Mesothelial cell of epicardium (in vitro differentiated cells): ENCODE measurements at regions not wholly inside any gene's neighbourhood (a gene's known extent, or its start where the extent isn't known, plus 50 kb on each side); places are given as distances from the start of the nearest gene placed in this dataset.

Source experiments
- DNase-seq, 2 experiments: peaks; one replicate each; pipeline ENCODE4 v3.0.0; 2021; ENCODE audit warnings: low spot score in 2 of 2; ENCODE audit not compliant: unreplicated experiment in 2 of 2
- H3K27ac Mint-ChIP-seq: 2 replicates; pipeline ENCODE4 v1.8.0; 2021; ENCODE audit warnings: mixed read lengths
- H3K27me3 Mint-ChIP-seq: 2 replicates; pipeline ENCODE4 v1.8.0; 2021; ENCODE audit warnings: low read depth, mixed read lengths
- H3K36me3 Mint-ChIP-seq: 2 replicates; pipeline ENCODE4 v1.8.0; 2021; ENCODE audit warnings: mixed read lengths
- H3K4me1 Mint-ChIP-seq: 2 replicates; pipeline ENCODE4 v1.8.0; 2021; ENCODE audit warnings: mixed read lengths
- H3K4me3 Mint-ChIP-seq: 2 replicates; pipeline ENCODE4 v1.8.0; 2021; ENCODE audit warnings: mild to moderate bottlenecking, moderate library complexity, mixed read lengths
- H3K9me3 Mint-ChIP-seq: 2 replicates; pipeline ENCODE4 v1.8.0; 2021; ENCODE audit warnings: mixed read lengths
- TF ChIP-seq, protein P1 (sequence below): fragments of 200-600 bp; sonication (generic); IDR thresholded peaks from one replicate; pipeline ENCODE4 v1.5.0; 2021; ENCODE audit warnings: antibody characterized with exemption; ENCODE audit not compliant: unreplicated experiment

GRCh38 chr15:93900476-93901400, 330.6 kb upstream of the MCTP2 start:
- Mint-ChIP-seq H3K9me3 (no peaks in the 10 kb centered on the region), H3K4me3 (no peak overlapping the region), H3K27me3 (peaks cover 9% of the 10 kb centered on the region), H3K36me3 (no peaks in the 10 kb centered on the region), H3K27ac (no peak overlapping the region), H3K4me1 (no peaks in the 10 kb centered on the region)
- no peak for DNase-seq
- TF ChIP-seq, protein P1, sequence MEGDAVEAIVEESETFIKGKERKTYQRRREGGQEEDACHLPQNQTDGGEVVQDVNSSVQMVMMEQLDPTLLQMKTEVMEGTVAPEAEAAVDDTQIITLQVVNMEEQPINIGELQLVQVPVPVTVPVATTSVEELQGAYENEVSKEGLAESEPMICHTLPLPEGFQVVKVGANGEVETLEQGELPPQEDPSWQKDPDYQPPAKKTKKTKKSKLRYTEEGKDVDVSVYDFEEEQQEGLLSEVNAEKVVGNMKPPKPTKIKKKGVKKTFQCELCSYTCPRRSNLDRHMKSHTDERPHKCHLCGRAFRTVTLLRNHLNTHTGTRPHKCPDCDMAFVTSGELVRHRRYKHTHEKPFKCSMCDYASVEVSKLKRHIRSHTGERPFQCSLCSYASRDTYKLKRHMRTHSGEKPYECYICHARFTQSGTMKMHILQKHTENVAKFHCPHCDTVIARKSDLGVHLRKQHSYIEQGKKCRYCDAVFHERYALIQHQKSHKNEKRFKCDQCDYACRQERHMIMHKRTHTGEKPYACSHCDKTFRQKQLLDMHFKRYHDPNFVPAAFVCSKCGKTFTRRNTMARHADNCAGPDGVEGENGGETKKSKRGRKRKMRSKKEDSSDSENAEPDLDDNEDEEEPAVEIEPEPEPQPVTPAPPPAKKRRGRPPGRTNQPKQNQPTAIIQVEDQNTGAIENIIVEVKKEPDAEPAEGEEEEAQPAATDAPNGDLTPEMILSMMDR, result no peak

- no peaks in the 10 kb centered on the region for H3K9me3 Mint-ChIP-seq
- H3K27me3 Mint-ChIP-seq, result peaks cover 9% of the 10 kb centered on the region
- no peak for DNase-seq
- no peaks in the 10 kb centered on the region for H3K4me1 Mint-ChIP-seq
- no peak overlapping the region for H3K4me3 Mint-ChIP-seq
- H3K27ac Mint-ChIP-seq, result no peak overlapping the region
- no peaks in the 10 kb centered on the region for H3K36me3 Mint-ChIP-seq
- TF ChIP-seq, protein P1, result no peak
Measured at GRCh38 chr15:93899817-93900216, 331.5 kb upstream of the MCTP2 start.

- Mint-ChIP-seq H3K27me3 (peaks cover 5% of the 10 kb centered on the region), H3K27ac (no peak overlapping the region), H3K4me1 (no peaks in the 10 kb centered on the region), H3K9me3 (no peaks in the 10 kb centered on the region), H3K4me3 (no peak overlapping the region), H3K36me3 (no peaks in the 10 kb centered on the region)
- TF ChIP-seq, protein P1, result no peak
- DNase-seq, result no peak
Measured at GRCh38 chr15:93897377-93897776, 334.0 kb upstream of the MCTP2 start.

- TF ChIP-seq, protein P1, result no peak
- H3K27me3 Mint-ChIP-seq, result peaks cover 3% of the 10 kb centered on the region
- no peak for DNase-seq
- no peak overlapping the region for H3K27ac Mint-ChIP-seq
- H3K36me3 Mint-ChIP-seq, result no peaks in the 10 kb centered on the region
- no peak overlapping the region for H3K4me3 Mint-ChIP-seq
- H3K9me3 Mint-ChIP-seq, result peaks cover 5% of the 10 kb centered on the region
- H3K4me1 Mint-ChIP-seq, result no peaks in the 10 kb centered on the region
Measured at GRCh38 chr15:93895976-93896770, 335.2 kb upstream of the MCTP2 start.

DNA sequence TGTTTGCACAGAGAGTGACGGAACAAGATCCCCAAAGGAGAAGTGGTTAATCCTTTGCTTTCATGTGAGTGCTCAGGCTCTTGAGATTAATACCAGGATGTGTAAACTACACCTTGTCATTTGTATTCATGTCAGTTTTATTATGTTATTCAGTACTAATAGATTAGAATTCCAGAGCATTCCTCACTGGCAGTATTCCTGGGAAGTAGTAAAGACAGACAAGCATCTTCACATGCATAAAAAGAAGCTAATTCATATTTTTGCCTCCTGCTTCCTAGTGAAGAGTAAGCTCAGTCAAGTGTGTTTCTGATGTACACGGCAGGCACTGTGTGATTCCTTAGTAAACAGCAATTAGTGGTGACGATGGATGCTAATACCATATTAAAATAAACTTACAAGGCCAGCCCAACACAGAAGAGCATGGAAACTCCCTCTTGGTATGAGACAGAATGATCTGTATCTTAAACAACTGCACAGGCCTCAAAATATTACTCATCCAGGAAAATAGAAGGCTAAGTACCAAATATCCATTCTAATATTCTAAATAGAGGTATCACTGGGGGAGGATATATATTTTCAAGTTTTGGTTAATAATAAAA, 336.8 kb upstream of the MCTP2 start:
- peaks cover 3% of the 10 kb centered on the region for H3K27me3 Mint-ChIP-seq
- no peak for DNase-seq
- H3K4me3 Mint-ChIP-seq, result no peak overlapping the region
- no peaks in the 10 kb centered on the region for H3K36me3 Mint-ChIP-seq
- H3K4me1 Mint-ChIP-seq, result no peaks in the 10 kb centered on the region
- peaks cover 6% of the 10 kb centered on the region for H3K9me3 Mint-ChIP-seq
- no peak overlapping the region for H3K27ac Mint-ChIP-seq
- TF ChIP-seq, protein P1, result no peak
